HEK293 (cell line): ENCODE measurements at regions not wholly inside any gene's neighbourhood (a gene's known extent, or its start where the extent isn't known, plus 50 kb on each side); places are given as distances from the start of the nearest gene placed in this dataset.

ENCODE experiments used
- CTCF ChIP-seq: fragments of 450-650 bp; formaldehyde crosslinking; IDR thresholded peaks from 2 replicates; pipeline ENCODE4 v1.5.1; 2016; ENCODE audit warnings: missing biosample characterization, missing genetic modification characterization
- KLF9 ChIP-seq: fragments of 450-650 bp; formaldehyde crosslinking; IDR thresholded peaks from 2 replicates; pipeline ENCODE4 v1.5.1; 2016; ENCODE audit warnings: missing biosample characterization, missing genetic modification characterization, low read depth
- YY1 ChIP-seq: fragments of 450-650 bp; formaldehyde crosslinking; IDR thresholded peaks from 2 replicates; pipeline ENCODE4 v1.5.1; 2018; ENCODE audit warnings: missing biosample characterization, missing genetic modification characterization
- ZNF138 ChIP-seq: fragments of 450-650 bp; formaldehyde crosslinking; IDR thresholded peaks from 2 replicates; pipeline ENCODE4 v1.5.1; 2016; ENCODE audit warnings: missing biosample characterization, missing genetic modification characterization, borderline replicate concordance
- ZNF175 ChIP-seq: fragments of 450-650 bp; formaldehyde crosslinking; IDR thresholded peaks from 2 replicates; pipeline ENCODE4 v1.5.1; 2016; ENCODE audit warnings: missing biosample characterization, missing genetic modification characterization
- ZNF274 ChIP-seq, 2 experiments: fragments of 200-500 bp in 1 of 2; fragments of 450-650 bp in 1 of 2; sonication (Bioruptor generic) in 1 of 2; formaldehyde crosslinking in 1 of 2; IDR thresholded peaks; 2 replicates each; pipeline versions ENCODE4 v1.5.1 to v1.6.1; 2014 to 2016; ENCODE audit warnings: borderline replicate concordance in 1 of 2, inconsistent platforms in 1 of 2, low read length in 1 of 2, missing biosample characterization in 1 of 2, missing genetic modification characterization in 1 of 2
- ZNF311 ChIP-seq: fragments of 450-650 bp; formaldehyde crosslinking; IDR thresholded peaks from 2 replicates; pipeline ENCODE4 v1.5.1; 2017; ENCODE audit warnings: missing biosample characterization, missing genetic modification characterization, borderline replicate concordance
- ZNF416 ChIP-seq: fragments of 450-650 bp; formaldehyde crosslinking; IDR thresholded peaks from 2 replicates; pipeline ENCODE4 v1.5.1; 2016; ENCODE audit warnings: missing biosample characterization, missing genetic modification characterization
- ZNF670 ChIP-seq: fragments of 450-650 bp; formaldehyde crosslinking; IDR thresholded peaks from 2 replicates; pipeline ENCODE4 v1.5.1; 2016; ENCODE audit warnings: missing biosample characterization, missing genetic modification characterization, low read depth

DNA sequence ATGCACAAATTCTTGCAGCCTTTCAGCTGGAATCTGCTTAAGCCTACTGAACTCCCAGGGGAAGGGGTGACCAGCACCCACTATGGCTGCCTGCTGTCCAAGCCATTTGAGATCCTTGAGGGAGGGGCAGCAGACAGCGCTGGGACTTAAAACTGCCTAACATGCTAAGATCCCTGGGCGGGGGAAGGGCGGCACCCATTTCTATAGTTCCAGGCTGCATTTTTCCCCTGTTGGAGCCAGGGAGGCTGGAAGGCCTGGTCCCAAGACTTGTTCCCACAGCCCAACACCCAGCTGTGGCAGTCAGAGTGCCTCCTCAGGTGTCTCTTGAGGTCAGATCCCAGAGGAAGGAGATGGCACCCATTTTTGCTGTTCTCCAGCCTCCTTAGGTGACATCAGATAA lies 1061.3 kb upstream of the COX7C start:
- TF ChIP-seq CTCF (tag by site-specific recombination): no peak
- no peak for TF ChIP-seq ZNF138
- TF ChIP-seq ZNF416 (tag by site-specific recombination): no peak
- TF ChIP-seq ZNF311: no peak
- no peak for TF ChIP-seq ZNF670 (tag by site-specific recombination)
- no peak for TF ChIP-seq YY1 (tag by site-specific recombination)
- no peak for TF ChIP-seq KLF9 (tag by site-specific recombination)
- TF ChIP-seq ZNF274 (IDR thresholded peaks at IDR 0.05; ENCODE audit: low read length): no peak
- no peak for TF ChIP-seq ZNF274 (tag by site-specific recombination; IDR thresholded peaks at IDR 0.05; ENCODE audit: borderline replicate concordance)
- TF ChIP-seq ZNF175 (tag by site-specific recombination): no peak
